ENCODE measurements at regions not wholly inside any gene's neighbourhood (a gene's known extent, or its start where the extent isn't known, plus 50 kb on each side); places are given as distances from the start of the nearest gene placed in this dataset.

DNA sequence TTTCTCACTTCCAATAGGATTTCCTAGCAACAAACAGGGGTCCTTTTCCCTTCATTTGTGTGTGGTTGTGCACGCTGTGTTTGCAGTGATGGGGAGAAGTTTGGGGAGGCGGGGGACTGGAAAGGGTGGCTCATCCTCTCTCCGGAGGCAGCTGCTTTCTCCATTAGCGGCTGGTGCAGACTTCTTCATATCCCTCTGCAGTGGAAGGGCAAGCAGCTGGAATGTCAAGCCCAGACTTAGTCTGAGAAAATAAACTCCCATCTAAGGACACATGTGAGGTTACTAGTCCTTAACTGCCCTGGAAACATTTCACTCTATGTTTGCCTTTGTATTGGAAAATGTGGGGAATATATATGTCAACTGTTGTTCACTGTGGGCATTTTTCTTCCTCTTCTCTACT, 467.0 kb upstream of the RASGRP1 start:
- TF ChIP-seq, protein P1, sequence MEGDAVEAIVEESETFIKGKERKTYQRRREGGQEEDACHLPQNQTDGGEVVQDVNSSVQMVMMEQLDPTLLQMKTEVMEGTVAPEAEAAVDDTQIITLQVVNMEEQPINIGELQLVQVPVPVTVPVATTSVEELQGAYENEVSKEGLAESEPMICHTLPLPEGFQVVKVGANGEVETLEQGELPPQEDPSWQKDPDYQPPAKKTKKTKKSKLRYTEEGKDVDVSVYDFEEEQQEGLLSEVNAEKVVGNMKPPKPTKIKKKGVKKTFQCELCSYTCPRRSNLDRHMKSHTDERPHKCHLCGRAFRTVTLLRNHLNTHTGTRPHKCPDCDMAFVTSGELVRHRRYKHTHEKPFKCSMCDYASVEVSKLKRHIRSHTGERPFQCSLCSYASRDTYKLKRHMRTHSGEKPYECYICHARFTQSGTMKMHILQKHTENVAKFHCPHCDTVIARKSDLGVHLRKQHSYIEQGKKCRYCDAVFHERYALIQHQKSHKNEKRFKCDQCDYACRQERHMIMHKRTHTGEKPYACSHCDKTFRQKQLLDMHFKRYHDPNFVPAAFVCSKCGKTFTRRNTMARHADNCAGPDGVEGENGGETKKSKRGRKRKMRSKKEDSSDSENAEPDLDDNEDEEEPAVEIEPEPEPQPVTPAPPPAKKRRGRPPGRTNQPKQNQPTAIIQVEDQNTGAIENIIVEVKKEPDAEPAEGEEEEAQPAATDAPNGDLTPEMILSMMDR (conservative IDR thresholded peaks at IDR 0.05; ENCODE audit: low read depth, low read length), result no peak
- no peak for TF ChIP-seq EZH2 (IDR thresholded peaks at IDR 0.05; ENCODE audit: borderline replicate concordance, low read depth, low read length, poor library complexity, severe bottlenecking)
